ENCODE measurements at regions not wholly inside any gene's neighbourhood (a gene's known extent, or its start where the extent isn't known, plus 50 kb on each side); places are given as distances from the start of the nearest gene placed in this dataset.

- WGBS, 2 donors (ENCODE audit: low coverage in 1 of 2), result 97% methylated on average over 5 of the region's 5 CpGs; no CpG with 5 or more reads in 1 of the 2 donors
- in situ Hi-C loops (cut with MboI; ENCODE audit: low pct_ligation_motif_present in 1 of 4, low pct_unique_long_range_greater_than_20kb in 1 of 4, low sequenced_read_pairs in 3 of 4), result no loop called here
- no peak overlapping the region for H3K4me3 ChIP-seq
- H3K27me3 ChIP-seq, result no peaks in the 10 kb centered on the region
- H3K4me1 ChIP-seq, result no peaks in the 10 kb centered on the region
- no peak for TF ChIP-seq CTCF (IDR thresholded peaks at IDR 0.05)
- no peak for TF ChIP-seq POLR2AphosphoS5 (IDR thresholded peaks at IDR 0.05)
- intact Hi-C loops (cut with DNase I; ENCODE audit: low total_unique reads), result no loop called here
- no peaks in the 10 kb centered on the region for H3K36me3 ChIP-seq
- no peak for DNase-seq
- H3K27ac ChIP-seq, result no peak overlapping the region
- no peaks in the 10 kb centered on the region for H3K9me3 ChIP-seq
Observed at GRCh38 chr18:25451077-25451658, 99.2 kb upstream of the ZNF521 start.

- no peaks in the 10 kb centered on the region for H3K36me3 ChIP-seq
- no peak overlapping the region for H3K27ac ChIP-seq
- in situ Hi-C loops (cut with MboI; ENCODE audit: low pct_ligation_motif_present in 1 of 4, low pct_unique_long_range_greater_than_20kb in 1 of 4, low sequenced_read_pairs in 3 of 4) (no loop called here), intact Hi-C loops (cut with DNase I; ENCODE audit: low total_unique reads) (no loop called here)
- TF ChIP-seq EP300 (IDR thresholded peaks at IDR 0.05; ENCODE audit: low read depth) (no peak), CTCF (IDR thresholded peaks at IDR 0.05) (no peak), POLR2A (IDR thresholded peaks at IDR 0.05) (no peak), POLR2AphosphoS5 (IDR thresholded peaks at IDR 0.05) (no peak)
- no peaks in the 10 kb centered on the region for H3K27me3 ChIP-seq
- H3K4me3 ChIP-seq, result no peak overlapping the region
- DNase-seq, result no peak
- H3K9me3 ChIP-seq, result no peaks in the 10 kb centered on the region
- H3K4me1 ChIP-seq, result no peaks in the 10 kb centered on the region
Observed at GRCh38 chr18:25449046-25449445, 97.1 kb upstream of the ZNF521 start.

- intact Hi-C loops (cut with DNase I; ENCODE audit: low total_unique reads) (no loop called here), in situ Hi-C loops (cut with MboI; ENCODE audit: low pct_ligation_motif_present in 1 of 4, low pct_unique_long_range_greater_than_20kb in 1 of 4, low sequenced_read_pairs in 3 of 4) (no loop called here)
- Histone ChIP-seq H3K27me3 (no peaks in the 10 kb centered on the region), H3K4me1 (no peaks in the 10 kb centered on the region), H3K9me3 (no peaks in the 10 kb centered on the region), H3K36me3 (no peaks in the 10 kb centered on the region), H3K27ac (no peak overlapping the region), H3K4me3 (no peak overlapping the region)
- no peak for TF ChIP-seq POLR2A (IDR thresholded peaks at IDR 0.05)
- TF ChIP-seq EP300 (IDR thresholded peaks at IDR 0.05; ENCODE audit: low read depth), result no peak
- TF ChIP-seq POLR2AphosphoS5 (IDR thresholded peaks at IDR 0.05), result no peak
- TF ChIP-seq CTCF (IDR thresholded peaks at IDR 0.05), result no peak
- WGBS, 2 donors (ENCODE audit: low coverage in 1 of 2), result 32 to 34% methylated on average over 3 of the region's 3 CpGs
- DNase-seq, result no peak
Observed at GRCh38 chr18:25446972-25447371, 95.0 kb upstream of the ZNF521 start.

GRCh38 chr18:25445430-25445829, 93.5 kb upstream of the ZNF521 start:
- intact Hi-C loops (cut with DNase I; ENCODE audit: low total_unique reads), result no loop called here
- no peaks in the 10 kb centered on the region for H3K27me3 ChIP-seq
- no peak overlapping the region for H3K27ac ChIP-seq
- no peaks in the 10 kb centered on the region for H3K9me3 ChIP-seq
- 50 to 82% methylated on average over 2 to 5 of the region's 5 CpGs for WGBS, 2 donors (ENCODE audit: low coverage in 1 of 2)
- no peak for TF ChIP-seq POLR2AphosphoS5 (IDR thresholded peaks at IDR 0.05)
- TF ChIP-seq CTCF (IDR thresholded peaks at IDR 0.05), result no peak
- TF ChIP-seq EP300 (IDR thresholded peaks at IDR 0.05; ENCODE audit: low read depth), result no peak
- TF ChIP-seq POLR2A (IDR thresholded peaks at IDR 0.05), result no peak
- no peaks in the 10 kb centered on the region for H3K36me3 ChIP-seq
- in situ Hi-C loops (cut with MboI; ENCODE audit: low pct_ligation_motif_present in 1 of 4, low pct_unique_long_range_greater_than_20kb in 1 of 4, low sequenced_read_pairs in 3 of 4), result no loop called here
- DNase-seq, result no peak
- H3K4me1 ChIP-seq, result no peaks in the 10 kb centered on the region
- no peak overlapping the region for H3K4me3 ChIP-seq

All from transverse colon (tissue), 4 donors.